ENCODE measurements at regions not wholly inside any gene's neighbourhood (a gene's known extent, or its start where the extent isn't known, plus 50 kb on each side); places are given as distances from the start of the nearest gene placed in this dataset.

GRCh38 chr21:28509031-28509430 lies 483.6 kb downstream of the LTN1 start:
- TF ChIP-seq EZH2 (IDR thresholded peaks at IDR 0.05; ENCODE audit: insufficient read depth, poor library complexity, severe bottlenecking) (no peak), EZH2phosphoT487 (IDR thresholded peaks at IDR 0.05; ENCODE audit: insufficient read depth, low read depth) (no peak)

Data from GM23248 (cell line).